ENCODE measurements at regions not wholly inside any gene's neighbourhood (a gene's known extent, or its start where the extent isn't known, plus 50 kb on each side); places are given as distances from the start of the nearest gene placed in this dataset.

- TF ChIP-seq REST (tag by site-specific recombination; IDR thresholded peaks at IDR 0.05) (no peak), ZNF24 (tag by site-specific recombination; IDR thresholded peaks at IDR 0.05) (no peak), ZNF37A (tag by site-specific recombination; IDR thresholded peaks at IDR 0.05) (no peak), ZNF426 (tag by site-specific recombination; IDR thresholded peaks at IDR 0.05) (no peak), ZNF692 (tag by site-specific recombination; IDR thresholded peaks at IDR 0.05) (no peak), CTCF (tag by site-specific recombination; IDR thresholded peaks at IDR 0.05) (no peak), PRDM10 (tag by site-specific recombination; IDR thresholded peaks at IDR 0.05) (no peak), ZSCAN30 (tag by site-specific recombination; IDR thresholded peaks at IDR 0.05) (no peak), ZNF274 (IDR thresholded peaks at IDR 0.05; ENCODE audit: low read length) (no peak), ZNF274 (tag by site-specific recombination; IDR thresholded peaks at IDR 0.05; ENCODE audit: borderline replicate concordance) (no peak), ZNF677 (tag by site-specific recombination; IDR thresholded peaks at IDR 0.05) (no peak), YY2 (tag by site-specific recombination; IDR thresholded peaks at IDR 0.05) (no peak), ZNF16 (tag by site-specific recombination; IDR thresholded peaks at IDR 0.05; ENCODE audit: low read depth) (no peak), YY1 (tag by site-specific recombination; IDR thresholded peaks at IDR 0.05) (no peak)
Observed at GRCh38 chr14:103209506-103209905, 86.2 kb downstream of the TNFAIP2 start.

Measured in HEK293 (cell line).